ENCODE measurements at regions not wholly inside any gene's neighbourhood (a gene's known extent, or its start where the extent isn't known, plus 50 kb on each side); places are given as distances from the start of the nearest gene placed in this dataset.

DNA sequence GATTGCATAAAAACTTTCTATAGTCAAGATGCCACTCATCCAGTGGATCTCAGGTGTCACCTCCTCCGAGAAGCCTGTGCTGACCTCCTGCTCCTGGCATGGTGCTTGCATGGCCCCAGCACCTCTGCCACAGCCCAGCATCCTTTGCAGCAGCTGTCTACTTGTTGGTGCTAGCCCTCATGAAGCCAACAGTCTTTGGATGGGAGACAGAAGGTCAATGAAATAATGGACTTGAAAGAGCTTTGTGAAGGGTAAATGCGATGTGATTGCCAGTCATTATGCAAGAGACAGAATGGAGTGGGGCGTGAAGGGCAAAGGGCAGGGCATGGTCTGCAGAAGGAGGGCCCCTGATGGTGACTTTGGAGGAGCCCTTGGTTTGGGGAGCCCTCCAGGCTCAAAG, 63.0 kb upstream of the CLMN start:
- no peak for DNase-seq (ENCODE audit: low read depth)

DNA sequence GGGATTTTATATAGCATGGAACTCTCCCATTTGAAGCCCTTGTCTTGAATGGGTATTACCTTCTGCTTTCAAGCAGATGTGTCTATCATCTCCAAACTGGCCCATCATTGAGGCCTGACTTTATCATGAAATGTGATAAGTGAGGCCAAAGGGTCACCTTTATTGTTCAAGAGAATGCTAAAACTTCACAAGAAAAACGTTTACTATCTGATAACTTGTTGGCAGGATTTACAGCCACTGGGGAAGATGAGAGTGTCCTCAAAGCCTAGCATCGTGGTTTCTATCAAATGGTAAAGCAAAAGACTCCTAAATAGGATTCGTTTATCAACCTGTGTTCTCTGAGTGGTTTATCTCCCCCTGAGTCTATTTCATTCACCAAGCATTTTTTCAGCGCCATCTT, 62.0 kb upstream of the CLMN start:
- no peak for DNase-seq (ENCODE audit: low read depth)

DNA sequence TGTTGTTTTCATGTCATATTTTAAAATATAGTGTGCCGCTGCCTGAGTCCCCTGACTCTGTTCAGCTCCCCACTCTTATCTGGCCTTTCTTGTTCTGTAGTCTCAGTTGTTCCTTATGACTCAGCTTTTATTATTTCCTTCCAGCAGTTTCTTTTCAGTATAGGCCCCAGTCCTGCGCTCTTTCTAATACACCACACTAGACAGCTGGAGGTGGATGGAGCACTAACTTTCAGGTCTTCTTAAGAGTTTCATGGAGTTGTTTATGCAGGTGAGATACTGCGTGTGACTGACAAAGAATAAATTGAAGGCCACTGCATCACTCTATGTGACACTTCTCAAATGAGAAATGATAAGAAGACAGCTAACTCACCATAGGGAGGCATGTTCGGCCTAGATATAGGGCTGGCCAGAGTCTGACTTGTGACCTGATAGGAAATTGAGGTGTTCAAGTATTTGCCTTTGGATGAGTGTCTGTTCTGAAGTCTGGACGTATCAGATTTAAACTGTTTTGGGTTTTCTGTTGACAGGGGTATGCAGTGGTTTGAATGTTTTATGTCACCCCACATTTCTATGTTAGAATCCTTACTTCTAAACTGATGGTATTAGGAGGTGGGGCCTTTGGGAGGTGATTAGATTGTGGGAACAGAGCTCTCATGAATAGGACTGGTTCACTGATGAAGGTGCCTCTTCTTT, 60.8 kb upstream of the CLMN start:
- DNase-seq (ENCODE audit: low read depth) = no peak

DNA sequence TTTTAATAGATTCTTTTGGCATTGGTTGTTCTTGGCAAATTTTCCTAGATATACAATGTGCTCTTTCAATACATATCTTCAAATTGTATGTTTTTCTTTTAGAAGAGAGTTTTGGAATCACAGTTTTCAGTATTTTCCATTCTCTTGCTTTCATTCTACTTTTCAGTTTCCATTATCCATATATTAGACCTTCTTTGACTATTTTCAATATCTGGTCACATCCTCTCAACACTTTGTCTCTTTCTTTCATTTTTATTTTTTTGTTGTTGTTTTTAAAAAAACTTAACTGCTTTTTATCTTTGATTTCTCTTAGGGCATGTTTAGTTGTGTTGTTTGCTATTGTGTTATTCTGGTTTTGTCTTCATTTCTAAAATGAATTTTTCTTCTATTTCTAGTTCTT, 59.9 kb upstream of the CLMN start:
- DNase-seq (ENCODE audit: low read depth) = no peak

DNA sequence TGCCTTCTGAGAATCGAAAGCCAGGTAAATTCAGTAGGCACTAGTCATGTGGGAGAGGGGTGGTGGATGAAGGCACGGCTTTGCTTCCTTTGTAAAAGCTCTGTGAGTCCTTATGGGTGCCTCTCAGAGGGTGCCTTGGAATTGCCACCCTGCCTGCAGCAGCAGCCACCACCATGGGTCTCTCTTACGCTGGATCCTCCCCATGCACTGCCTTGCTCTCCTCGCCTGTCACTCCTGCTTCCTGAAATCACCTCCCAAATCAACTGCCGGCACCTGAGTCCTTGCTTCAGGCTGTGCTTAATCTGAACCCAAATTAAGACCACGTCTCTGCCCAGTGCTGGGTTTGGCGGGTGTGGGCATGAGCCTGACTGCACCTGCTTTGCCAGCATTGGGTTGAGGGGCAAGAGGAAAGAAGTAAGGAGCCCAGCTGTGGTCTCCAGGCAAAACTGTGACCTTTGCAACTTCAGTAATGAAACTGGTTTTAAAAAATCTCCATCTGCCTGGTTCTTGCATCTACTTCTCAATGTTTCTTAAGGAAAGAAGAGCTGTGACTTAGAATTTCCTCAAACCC, 55.9 kb upstream of the CLMN start:
- no peak for DNase-seq (ENCODE audit: low read depth)

DNA sequence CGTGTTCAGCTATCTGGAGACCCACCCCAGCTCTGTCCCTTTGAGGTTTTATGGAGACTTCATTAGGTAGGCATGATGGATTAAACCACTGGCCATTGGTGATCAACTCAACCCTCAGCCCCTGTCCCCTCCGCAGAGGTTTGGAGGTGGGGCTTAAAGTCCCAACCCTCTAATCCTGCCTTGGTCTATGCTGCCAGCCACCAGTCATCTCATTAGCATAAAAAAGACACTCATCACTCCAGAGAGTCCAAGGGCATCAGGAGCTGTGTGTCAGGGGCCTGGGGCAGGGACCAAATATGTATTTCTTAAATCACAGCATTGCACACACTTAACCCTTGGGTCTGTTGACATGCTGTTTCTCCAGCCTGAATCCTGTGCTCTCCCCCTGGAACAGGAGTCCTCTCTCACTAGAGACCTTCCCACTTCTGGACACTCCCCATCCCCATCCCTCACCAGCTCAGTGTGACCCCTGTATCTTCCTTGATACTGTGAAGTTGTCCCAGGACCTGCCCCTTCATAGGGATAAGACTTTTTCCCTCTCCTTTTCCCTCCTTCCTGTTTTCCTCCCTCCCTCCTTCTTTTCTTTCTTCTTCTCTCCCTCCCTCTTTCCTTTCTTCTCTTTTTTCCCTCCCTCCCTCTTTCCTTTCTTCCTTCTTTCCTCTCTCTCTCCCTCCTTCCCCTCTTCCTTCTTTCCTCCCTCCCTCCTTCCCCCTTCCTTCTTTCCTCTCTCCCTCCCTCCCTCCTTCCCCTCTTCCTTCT, 54.7 kb upstream of the CLMN start:
- no peak for DNase-seq (ENCODE audit: low read depth)

DNA sequence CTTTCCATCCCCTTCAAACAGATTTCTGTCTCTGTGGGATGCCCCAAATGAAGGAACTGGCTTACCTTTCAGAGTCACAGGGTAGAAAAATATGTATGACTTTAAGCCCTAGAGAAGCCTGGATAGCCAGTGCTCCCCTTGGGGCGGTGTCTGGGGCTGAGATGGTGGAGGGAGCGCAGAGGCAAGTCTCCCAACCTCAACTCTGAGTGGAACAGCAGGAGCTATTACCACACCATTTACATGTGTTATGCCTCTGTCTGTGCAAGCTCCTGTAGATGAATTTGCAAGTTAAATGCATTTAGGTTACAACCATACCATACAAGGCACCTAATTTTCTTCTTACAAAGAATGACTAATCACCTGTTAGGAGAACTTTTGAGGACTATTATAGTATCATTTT, 50.4 kb upstream of the CLMN start:
- DNase-seq (ENCODE audit: low read depth) = no peak

Measured in activated gamma-delta T cell treated with anti-CD3 and anti-CD28 coated beads, Interleukin-2, amount 50 U/mL, for 16 hours (primary cell).